IMR-90 (cell line): ENCODE measurements at regions not wholly inside any gene's neighbourhood (a gene's known extent, or its start where the extent isn't known, plus 50 kb on each side); places are given as distances from the start of the nearest gene placed in this dataset.

Experiments used
- BHLHE40 ChIP-seq: fragments of 150-350 bp; IDR thresholded peaks from 2 replicates; pipeline ENCODE4 v1.6.1; 2016; ENCODE audit warnings: mild to moderate bottlenecking, low read depth, low read length
- CEBPB ChIP-seq: IDR thresholded peaks from 2 replicates; pipeline ENCODE4 v1.6.1; 2012; ENCODE audit warnings: low read depth, low read length, improper control_type of control experiment
- CTCF ChIP-seq: conservative IDR thresholded peaks from 2 replicates; pipeline ENCODE4 v1.5.1; 2012; ENCODE audit warnings: mild to moderate bottlenecking, low read depth, low read length, improper control_type of control experiment
- SMC3 ChIP-seq: fragments of 150-350 bp; IDR thresholded peaks from 2 replicates; pipeline ENCODE4 v1.6.1; 2016; ENCODE audit warnings: low read depth, mild to moderate bottlenecking, antibody characterized with exemption, low read length, moderate library complexity

DNA sequence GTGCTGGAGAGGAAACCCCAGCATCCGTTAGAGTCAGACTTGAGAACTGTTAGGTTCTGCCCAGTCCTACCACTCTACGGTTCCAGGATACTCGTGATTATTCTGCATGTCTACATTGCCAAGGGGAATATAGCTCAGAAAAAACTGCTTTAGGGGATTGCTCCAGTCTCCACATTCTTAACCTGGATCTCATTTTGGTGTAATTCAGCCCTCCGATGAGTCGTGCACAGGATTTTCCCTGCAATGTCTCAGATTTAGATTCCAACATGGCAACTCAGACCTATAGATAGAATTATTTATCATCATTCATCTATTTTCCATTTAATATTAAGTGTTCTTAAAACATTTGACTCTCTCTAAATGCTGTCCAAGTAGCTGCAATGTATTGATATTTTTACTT is 121.1 kb upstream of the ZEB1 start:
- no peak for TF ChIP-seq SMC3
- no peak for TF ChIP-seq CEBPB
- no peak for TF ChIP-seq CTCF
- no peak for TF ChIP-seq BHLHE40
